SK-N-SH (cell line): ENCODE measurements at regions not wholly inside any gene's neighbourhood (a gene's known extent, or its start where the extent isn't known, plus 50 kb on each side); places are given as distances from the start of the nearest gene placed in this dataset.

ENCODE experiments used
- CTCF ChIA-PET: fragments of 300-600, 350-600 bp; formaldehyde crosslinking; extraction: SDS; loops from one replicate; lab custom pipeline; 2021; lab: Yijun Ruan, JAX
- POLR2A ChIA-PET: fragments of 350-600 bp; sonication (Branson Sonifier 250); formaldehyde crosslinking; extraction: SDS; loops from one replicate; lab custom pipeline; 2020; ENCODE audit warnings: antibody characterized with exemption, inconsistent platforms; lab: Yijun Ruan, JAX
- DNase-seq: peaks from one replicate; pipeline ENCODE4 v3.0.0; 2012
- H2AFZ ChIP-seq: fragments of 200-600 bp; sonication (generic); 2 replicates; pipeline ENCODE4 v1.8.1; 2016; ENCODE audit warnings: antibody characterized with exemption, mild to moderate bottlenecking, low read depth
- H3F3A ChIP-seq: fragments of 200-600 bp; sonication (generic); replicated peaks from 2 replicates; pipeline ENCODE3; 2016; ENCODE audit warnings: antibody characterized with exemption, mild to moderate bottlenecking; ENCODE audit not compliant: insufficient read depth
- H3K27ac ChIP-seq, 2 experiments: fragments of 200-500 bp in 1 of 2; fragments of 200-600 bp in 1 of 2; sonication (Bioruptor generic) in 1 of 2; sonication (generic), shearing (Covaris generic) in 1 of 2; 2 replicates each; pipeline versions ENCODE4 v1.5.1 to v1.6.1; 2014 to 2016; ENCODE audit warnings: low read depth in 2 of 2, inconsistent platforms in 1 of 2, low read length in 1 of 2, mild to moderate bottlenecking in 1 of 2, mixed read lengths in 1 of 2
- H3K27me3 ChIP-seq: fragments of 200-600 bp; sonication (generic), shearing (Covaris generic); 2 replicates; pipeline ENCODE4 v1.6.1; 2016; ENCODE audit warnings: mixed run types; ENCODE audit not compliant: insufficient read depth
- H3K36me3 ChIP-seq, 2 experiments: fragments of 200-500 bp in 1 of 2; fragments of 200-600 bp in 1 of 2; sonication (Bioruptor generic) in 1 of 2; sonication (generic) in 1 of 2; replicated peaks in 1 of 2; 2 replicates each; pipeline versions ENCODE3 to v1.5.1; 2014 to 2016; ENCODE audit warnings: low read length in 1 of 2, mild to moderate bottlenecking in 1 of 2; ENCODE audit not compliant: insufficient read depth in 2 of 2, control insufficient read depth in 1 of 2
- H3K4me1 ChIP-seq, 2 experiments: fragments of 200-500 bp in 1 of 2; fragments of 200-600 bp in 1 of 2; sonication (Bioruptor generic) in 1 of 2; sonication (generic), shearing (Covaris generic) in 1 of 2; 2 replicates each; pipeline versions ENCODE4 v1.5.1 to v1.6.1; 2014 to 2016; ENCODE audit warnings: low read depth in 1 of 2, low read length in 1 of 2, mixed run types in 1 of 2; ENCODE audit not compliant: insufficient read depth in 2 of 2, control insufficient read depth in 1 of 2
- H3K4me2 ChIP-seq: fragments of 200-600 bp; sonication (generic), shearing (Covaris generic); 2 replicates; pipeline ENCODE4 v1.6.1; 2017; ENCODE audit warnings: mixed run types
- H3K4me3 ChIP-seq, 2 experiments: fragments of 200-500 bp in 1 of 2; fragments of 200-600 bp in 1 of 2; sonication (Bioruptor generic) in 1 of 2; sonication (generic), shearing (Covaris generic) in 1 of 2; 2 replicates each; pipeline versions ENCODE4 v1.5.1 to v1.8.1; 2014 to 2016; ENCODE audit warnings: low read depth in 2 of 2, inconsistent platforms in 1 of 2, low read length in 1 of 2, mild to moderate bottlenecking in 1 of 2, mixed read lengths in 1 of 2, moderate library complexity in 1 of 2
- H3K79me2 ChIP-seq: fragments of 200-600 bp; sonication (generic); 2 replicates; pipeline ENCODE4 v1.8.1; 2017; ENCODE audit warnings: mild to moderate bottlenecking; ENCODE audit not compliant: insufficient read depth
- H3K9ac ChIP-seq: fragments of 200-600 bp; sonication (generic); 2 replicates; pipeline ENCODE4 v1.6.1; 2017; ENCODE audit warnings: mixed run types
- H3K9me2 ChIP-seq: fragments of 200-600 bp; sonication (generic); 2 replicates; pipeline ENCODE4 v1.6.1; 2017; ENCODE audit warnings: mixed run types
- H3K9me3 ChIP-seq: fragments of 200-600 bp; sonication (generic); 2 replicates; pipeline ENCODE4 v1.6.1; 2017; ENCODE audit warnings: mixed run types, mild to moderate bottlenecking, moderate library complexity
- H4K20me1 ChIP-seq: fragments of 200-600 bp; sonication (generic); 2 replicates; pipeline ENCODE4 v1.6.1; 2017; ENCODE audit warnings: mild to moderate bottlenecking, mixed run types; ENCODE audit not compliant: insufficient read depth
- CTCF ChIP-seq: fragments of 200-600 bp; sonication (generic); IDR thresholded peaks from 2 replicates; pipeline ENCODE4 v1.6.1; 2017; ENCODE audit warnings: antibody characterized with exemption, mild to moderate bottlenecking, moderate library complexity
- ELF1 ChIP-seq: IDR thresholded peaks from 2 replicates; pipeline ENCODE4 v1.4.0; 2012
- EP300 ChIP-seq, 2 experiments: IDR thresholded peaks; 2 replicates each; pipeline versions ENCODE4 v1.4.0 to v1.6.1; 2012; ENCODE audit warnings: borderline replicate concordance in 1 of 2, low read depth in 1 of 2, low read length in 1 of 2
- EZH2phosphoT487 ChIP-seq: fragments of 200-600 bp; sonication (generic); IDR thresholded peaks from 2 replicates; pipeline ENCODE4 v1.6.1; 2017; ENCODE audit warnings: low read depth, mixed run types, mild to moderate bottlenecking, antibody characterized with exemption, moderate library complexity, borderline replicate concordance
- FOXM1 ChIP-seq: IDR thresholded peaks from 2 replicates; pipeline ENCODE4 v1.4.0; 2012; ENCODE audit warnings: low read depth, mild to moderate bottlenecking
- GABPA ChIP-seq: IDR thresholded peaks from 2 replicates; pipeline ENCODE4 v1.4.0; 2012; ENCODE audit warnings: low read depth, mild to moderate bottlenecking
- GATA2 ChIP-seq: sonication (generic); formaldehyde crosslinking; IDR thresholded peaks from 2 replicates; pipeline ENCODE4 v1.5.0; 2020; ENCODE audit warnings: mild to moderate bottlenecking, missing genetic modification reagents
- MAX ChIP-seq: IDR thresholded peaks from 2 replicates; pipeline ENCODE4 v1.4.0; 2012; ENCODE audit warnings: low read depth
- MXI1 ChIP-seq: IDR thresholded peaks from 2 replicates; pipeline ENCODE4 v1.6.1; 2012; ENCODE audit warnings: mild to moderate bottlenecking, low read depth, low read length, improper control_type of control experiment
- POLR2AphosphoS5 ChIP-seq: IDR thresholded peaks from 2 replicates; pipeline ENCODE4 v1.6.1; 2012; ENCODE audit warnings: low read depth, low read length
- RAD21 ChIP-seq: IDR thresholded peaks from 2 replicates; pipeline ENCODE4 v1.6.1; 2012; ENCODE audit warnings: mild to moderate bottlenecking, low read length
- RCOR1 ChIP-seq: fragments of 150-350 bp; IDR thresholded peaks from 2 replicates; pipeline ENCODE4 v1.6.1; 2017; ENCODE audit warnings: antibody characterized with exemption, low read length
- RFX5 ChIP-seq: IDR thresholded peaks from 2 replicates; pipeline ENCODE4 v1.6.1; 2012; ENCODE audit warnings: mild to moderate bottlenecking, improper control_type of control experiment, low read length
- SIN3A ChIP-seq: IDR thresholded peaks from 2 replicates; pipeline ENCODE4 v1.6.1; 2012; ENCODE audit warnings: low read depth, mild to moderate bottlenecking, low read length, moderate library complexity, borderline replicate concordance
- SMC3 ChIP-seq: IDR thresholded peaks from 2 replicates; pipeline ENCODE4 v1.6.1; 2012; ENCODE audit warnings: low read depth, low read length, improper control_type of control experiment
- TCF12 ChIP-seq: IDR thresholded peaks from 2 replicates; pipeline ENCODE4 v1.4.0; 2012
- TEAD4 ChIP-seq: IDR thresholded peaks from 2 replicates; pipeline ENCODE4 v1.4.0; 2012; ENCODE audit warnings: mild to moderate bottlenecking, borderline replicate concordance; ENCODE audit not compliant: insufficient read depth
- YY1 ChIP-seq: IDR thresholded peaks from 2 replicates; pipeline ENCODE4 v1.4.0; 2012; ENCODE audit warnings: low read depth, mild to moderate bottlenecking
- WGBS: methylation state at CpG from one replicate; pipeline ENCODE4 v1.1.6; 2017; ENCODE audit warnings: low lambda C conversion rate; 5-methylcytosine and 5-hydroxymethylcytosine counted together
- TF ChIP-seq, protein P1 (sequence below): IDR thresholded peaks from 2 replicates; pipeline ENCODE4 v1.4.0; 2012; ENCODE audit warnings: low read depth, borderline replicate concordance
- TF ChIP-seq, protein P2 (sequence below): fragments of 150-350 bp; IDR thresholded peaks from 2 replicates; pipeline ENCODE4 v1.6.1; 2016; ENCODE audit warnings: mild to moderate bottlenecking, low read depth, low read length

DNA sequence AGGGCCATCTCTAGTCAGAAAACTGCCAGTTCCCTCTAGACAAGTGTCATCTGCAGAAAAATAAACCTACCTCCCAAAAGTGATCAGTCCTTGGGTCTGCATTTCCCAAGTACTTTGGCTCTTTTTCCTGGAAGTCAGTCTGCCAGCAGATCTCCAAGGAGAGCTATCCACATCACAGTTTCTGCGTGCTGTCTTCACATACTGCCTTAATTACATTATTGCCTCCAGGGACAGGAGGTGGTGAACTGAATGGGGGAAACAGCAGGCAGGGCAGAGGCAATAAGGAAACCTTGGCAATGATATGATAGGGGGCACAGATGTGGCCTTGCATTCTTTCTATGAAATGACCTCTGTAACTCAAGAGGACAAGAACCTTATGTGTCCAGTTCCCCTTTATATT, 105.9 kb upstream of the SIX2 start:
- Histone ChIP-seq H3K4me1 (peaks cover 14 to 18% of the 10 kb centered on the region in 2 experiments; a peak in 3 of 4 replicates), H2AFZ (no peak overlapping the region), H3K36me3 (no peaks in the 10 kb centered on the region), H3K4me3 (no peak overlapping the region), H3K27me3 (no peaks in the 10 kb centered on the region), H3K9me3 (no peaks in the 10 kb centered on the region), H4K20me1 (no peaks in the 10 kb centered on the region), H3K9me2 (no peaks in the 10 kb centered on the region), H3F3A (peaks cover 12% of the 10 kb centered on the region), H3K27ac (no peak overlapping the region), H3K4me2 (no peak overlapping the region), H3K9ac (no peak overlapping the region), H3K79me2 (no peaks in the 10 kb centered on the region)
- TF ChIP-seq GATA2 = no peak
- no peak for TF ChIP-seq YY1
- TF ChIP-seq TCF12 = no peak
- no peak for TF ChIP-seq SMC3
- TF ChIP-seq EP300 (IDR thresholded peaks at IDR 0.05; ENCODE audit: borderline replicate concordance in 1 of 2, low read depth in 1 of 2, low read length in 1 of 2) = no peak
- no peak for TF ChIP-seq RAD21
- no peak for TF ChIP-seq RFX5
- TF ChIP-seq, protein P1, sequence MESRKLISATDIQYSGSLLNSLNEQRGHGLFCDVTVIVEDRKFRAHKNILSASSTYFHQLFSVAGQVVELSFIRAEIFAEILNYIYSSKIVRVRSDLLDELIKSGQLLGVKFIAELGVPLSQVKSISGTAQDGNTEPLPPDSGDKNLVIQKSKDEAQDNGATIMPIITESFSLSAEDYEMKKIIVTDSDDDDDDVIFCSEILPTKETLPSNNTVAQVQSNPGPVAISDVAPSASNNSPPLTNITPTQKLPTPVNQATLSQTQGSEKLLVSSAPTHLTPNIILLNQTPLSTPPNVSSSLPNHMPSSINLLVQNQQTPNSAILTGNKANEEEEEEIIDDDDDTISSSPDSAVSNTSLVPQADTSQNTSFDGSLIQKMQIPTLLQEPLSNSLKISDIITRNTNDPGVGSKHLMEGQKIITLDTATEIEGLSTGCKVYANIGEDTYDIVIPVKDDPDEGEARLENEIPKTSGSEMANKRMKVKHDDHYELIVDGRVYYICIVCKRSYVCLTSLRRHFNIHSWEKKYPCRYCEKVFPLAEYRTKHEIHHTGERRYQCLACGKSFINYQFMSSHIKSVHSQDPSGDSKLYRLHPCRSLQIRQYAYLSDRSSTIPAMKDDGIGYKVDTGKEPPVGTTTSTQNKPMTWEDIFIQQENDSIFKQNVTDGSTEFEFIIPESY = no peak
- TF ChIP-seq SIN3A = no peak
- TF ChIP-seq GABPA = no peak
- no peak for TF ChIP-seq FOXM1
- no peak for TF ChIP-seq MAX
- TF ChIP-seq ELF1 = no peak
- TF ChIP-seq EZH2phosphoT487 = no peak
- TF ChIP-seq, protein P2, sequence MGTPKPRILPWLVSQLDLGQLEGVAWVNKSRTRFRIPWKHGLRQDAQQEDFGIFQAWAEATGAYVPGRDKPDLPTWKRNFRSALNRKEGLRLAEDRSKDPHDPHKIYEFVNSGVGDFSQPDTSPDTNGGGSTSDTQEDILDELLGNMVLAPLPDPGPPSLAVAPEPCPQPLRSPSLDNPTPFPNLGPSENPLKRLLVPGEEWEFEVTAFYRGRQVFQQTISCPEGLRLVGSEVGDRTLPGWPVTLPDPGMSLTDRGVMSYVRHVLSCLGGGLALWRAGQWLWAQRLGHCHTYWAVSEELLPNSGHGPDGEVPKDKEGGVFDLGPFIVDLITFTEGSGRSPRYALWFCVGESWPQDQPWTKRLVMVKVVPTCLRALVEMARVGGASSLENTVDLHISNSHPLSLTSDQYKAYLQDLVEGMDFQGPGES = no peak
- no peak for TF ChIP-seq RCOR1
- no peak for TF ChIP-seq TEAD4
- TF ChIP-seq POLR2AphosphoS5 = no peak
- no peak for TF ChIP-seq MXI1
- no peak for TF ChIP-seq CTCF
- POLR2A ChIA-PET = no interaction called here
- CTCF ChIA-PET = interaction anchor here (1.8 kb wide), 1 partner anchor 10 kb away, joined by 4 read pairs; no protein-coding TSS in a partner anchor
- 56% methylated on average over 1 of the region's 1 CpG for WGBS
- no peak for DNase-seq
